ENCODE measurements at regions not wholly inside any gene's neighbourhood (a gene's known extent, or its start where the extent isn't known, plus 50 kb on each side); places are given as distances from the start of the nearest gene placed in this dataset.

- no peak overlapping the region for H3K27ac Mint-ChIP-seq
These were observed 864.1 kb downstream of the DIAPH3 start for GRCh38 chr13:59299584-59299983.

More at GRCh38 chr13:59299584-59299983, 864.1 kb downstream of the DIAPH3 start:
- Histone ChIP-seq H3K79me2 (ENCODE audit: control insufficient read depth, insufficient read depth, low read length) (no peaks in the 10 kb centered on the region), H2AFZ (ENCODE audit: insufficient read depth, low read depth, low read length, poor library complexity, severe bottlenecking) (no peak overlapping the region), H3K36me3 (replicated peaks in 1 of 2; ENCODE audit: control extremely low read depth in 1 of 2, control insufficient read depth in 1 of 2, extremely low read depth in 1 of 2, insufficient read depth in 2 of 2, low read length in 1 of 2) (no peaks in the 10 kb centered on the region), H3K9me3 (ENCODE audit: control extremely low read depth in 1 of 3, control insufficient read depth in 2 of 3, insufficient read depth in 1 of 3, low read length in 2 of 3) (no peaks in the 10 kb centered on the region), H3K4me1 (ENCODE audit: control insufficient read depth in 2 of 2, insufficient read depth in 2 of 2, low read length in 2 of 2) (no peaks in the 10 kb centered on the region), H3K9ac (ENCODE audit: low read length) (no peak overlapping the region), H3K27ac (ENCODE audit: low read length in 2 of 2) (no peak overlapping the region), H3K4me3 (ENCODE audit: control extremely low read depth in 1 of 5, extremely low read depth in 1 of 5, insufficient read depth in 1 of 5, low read depth in 2 of 5, low read length in 4 of 5) (no peak overlapping the region), H3K27me3 (replicated peaks in 1 of 4; ENCODE audit: control extremely low read depth in 1 of 4, control insufficient read depth in 3 of 4, insufficient read depth in 4 of 4, low read length in 3 of 4) (no peaks in the 10 kb centered on the region), H3K4me2 (replicated peaks; ENCODE audit: low read depth, low read length, poor library complexity, severe bottlenecking) (no peak overlapping the region), H4K20me1 (ENCODE audit: control insufficient read depth, insufficient read depth, low read length, poor library complexity, severe bottlenecking) (no peaks in the 10 kb centered on the region)
- Mint-ChIP-seq H3K4me3 (no peak overlapping the region), H3K9me3 (ENCODE audit: insufficient read depth) (peaks cover 6% of the 10 kb centered on the region), H3K27me3 (no peaks in the 10 kb centered on the region), H3K4me1 (no peaks in the 10 kb centered on the region)
- ATAC-seq (ENCODE audit: low read depth) (no peak), DNase-seq (no peak)
- POLR2A ChIA-PET: no interaction called here
- CTCF ChIA-PET: no interaction called here
- TF ChIP-seq CTCF (IDR thresholded peaks at IDR 0.05) (no peak), EZH2 (IDR thresholded peaks at IDR 0.05; ENCODE audit: borderline replicate concordance, insufficient read depth, low read depth, low read length, poor library complexity, severe bottlenecking) (no peak)
- intact Hi-C loops (cut with micrococcal nuclease): no loop called here
- 88% methylated on average over 1 of the region's 1 CpG for WGBS (ENCODE audit: insufficient coverage)
